Endothelial cell (in vitro differentiated cells): ENCODE measurements at regions not wholly inside any gene's neighbourhood (a gene's known extent, or its start where the extent isn't known, plus 50 kb on each side); places are given as distances from the start of the nearest gene placed in this dataset.

ENCODE experiments used
- DNase-seq: peaks from one replicate; pipeline ENCODE4 v3.0.0; 2021; ENCODE audit warnings: low spot score
- H3K27ac Mint-ChIP-seq: one replicate; pipeline ENCODE4 v1.8.0; 2021; ENCODE audit warnings: mixed read lengths, inconsistent platforms; ENCODE audit not compliant: unreplicated experiment
- H3K27me3 Mint-ChIP-seq: one replicate; pipeline ENCODE4 v1.8.0; 2021; ENCODE audit warnings: mild to moderate bottlenecking, moderate library complexity, mixed read lengths, inconsistent platforms; ENCODE audit not compliant: unreplicated experiment
- H3K36me3 Mint-ChIP-seq: one replicate; pipeline ENCODE4 v1.8.0; 2021; ENCODE audit warnings: mild to moderate bottlenecking, low read depth, mixed read lengths, inconsistent platforms; ENCODE audit not compliant: unreplicated experiment
- H3K4me1 Mint-ChIP-seq: one replicate; pipeline ENCODE4 v1.8.0; 2021; ENCODE audit warnings: mild to moderate bottlenecking, mixed read lengths, inconsistent platforms; ENCODE audit not compliant: unreplicated experiment
- H3K4me3 Mint-ChIP-seq: one replicate; pipeline ENCODE4 v1.8.0; 2021; ENCODE audit warnings: mild to moderate bottlenecking, mixed read lengths, inconsistent platforms; ENCODE audit not compliant: unreplicated experiment
- H3K9me3 Mint-ChIP-seq: one replicate; pipeline ENCODE4 v1.8.0; 2021; ENCODE audit warnings: mixed read lengths, inconsistent platforms; ENCODE audit not compliant: unreplicated experiment
- TF ChIP-seq, protein P1 (sequence below): fragments of 200-600 bp; sonication (generic); IDR thresholded peaks from one replicate; pipeline ENCODE4 v1.5.0; 2021; ENCODE audit warnings: antibody characterized with exemption; ENCODE audit not compliant: unreplicated experiment

DNA sequence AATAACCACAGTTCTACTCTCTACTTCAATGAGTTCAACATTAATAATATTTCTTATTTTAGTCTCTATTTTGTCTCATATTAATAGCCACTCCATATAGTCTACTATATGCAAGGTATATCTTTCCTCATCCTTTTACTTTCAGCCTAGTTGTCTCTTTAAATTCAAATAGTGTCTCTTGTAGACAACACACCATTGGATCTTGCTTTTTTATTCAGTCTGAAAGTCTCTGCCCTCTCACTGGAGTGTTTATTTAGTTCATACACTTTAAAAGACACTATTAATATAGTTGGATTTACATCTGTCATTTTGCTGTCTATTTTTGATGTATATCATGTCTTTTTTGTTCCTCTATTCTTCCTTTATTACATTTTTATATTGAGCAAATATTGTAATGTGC is 103.5 kb downstream of the RFPL4B start:
- Mint-ChIP-seq H3K36me3 (no peaks in the 10 kb centered on the region), H3K27ac (no peak overlapping the region), H3K27me3 (no peaks in the 10 kb centered on the region), H3K4me1 (no peaks in the 10 kb centered on the region), H3K4me3 (no peak overlapping the region), H3K9me3 (no peaks in the 10 kb centered on the region)
- DNase-seq, result no peak
- TF ChIP-seq, protein P1, sequence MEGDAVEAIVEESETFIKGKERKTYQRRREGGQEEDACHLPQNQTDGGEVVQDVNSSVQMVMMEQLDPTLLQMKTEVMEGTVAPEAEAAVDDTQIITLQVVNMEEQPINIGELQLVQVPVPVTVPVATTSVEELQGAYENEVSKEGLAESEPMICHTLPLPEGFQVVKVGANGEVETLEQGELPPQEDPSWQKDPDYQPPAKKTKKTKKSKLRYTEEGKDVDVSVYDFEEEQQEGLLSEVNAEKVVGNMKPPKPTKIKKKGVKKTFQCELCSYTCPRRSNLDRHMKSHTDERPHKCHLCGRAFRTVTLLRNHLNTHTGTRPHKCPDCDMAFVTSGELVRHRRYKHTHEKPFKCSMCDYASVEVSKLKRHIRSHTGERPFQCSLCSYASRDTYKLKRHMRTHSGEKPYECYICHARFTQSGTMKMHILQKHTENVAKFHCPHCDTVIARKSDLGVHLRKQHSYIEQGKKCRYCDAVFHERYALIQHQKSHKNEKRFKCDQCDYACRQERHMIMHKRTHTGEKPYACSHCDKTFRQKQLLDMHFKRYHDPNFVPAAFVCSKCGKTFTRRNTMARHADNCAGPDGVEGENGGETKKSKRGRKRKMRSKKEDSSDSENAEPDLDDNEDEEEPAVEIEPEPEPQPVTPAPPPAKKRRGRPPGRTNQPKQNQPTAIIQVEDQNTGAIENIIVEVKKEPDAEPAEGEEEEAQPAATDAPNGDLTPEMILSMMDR, result no peak

DNA sequence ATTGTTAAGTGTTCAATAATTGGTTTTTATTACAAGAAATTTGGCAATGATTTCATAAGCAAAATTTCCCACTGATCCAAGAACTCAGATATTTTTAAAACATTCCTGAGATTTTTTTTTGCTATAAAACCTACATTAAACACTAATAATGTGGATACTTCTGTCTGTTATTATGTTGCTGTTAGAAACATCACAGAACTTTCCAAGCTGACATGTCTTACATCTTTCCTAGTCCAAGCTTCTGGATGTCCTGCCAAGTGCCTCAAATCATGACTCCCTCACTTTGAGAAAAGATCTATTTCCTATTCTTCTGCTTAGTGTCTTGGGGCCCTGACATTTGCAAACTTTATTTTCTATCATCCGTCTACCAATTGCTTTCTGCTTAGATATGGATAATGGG is 110.8 kb downstream of the RFPL4B start:
- no peaks in the 10 kb centered on the region for H3K9me3 Mint-ChIP-seq
- H3K27me3 Mint-ChIP-seq, result no peaks in the 10 kb centered on the region
- no peaks in the 10 kb centered on the region for H3K36me3 Mint-ChIP-seq
- DNase-seq, result no peak
- no peak overlapping the region for H3K4me3 Mint-ChIP-seq
- H3K4me1 Mint-ChIP-seq, result no peaks in the 10 kb centered on the region
- H3K27ac Mint-ChIP-seq, result no peak overlapping the region
- TF ChIP-seq, protein P1, result no peak

DNA sequence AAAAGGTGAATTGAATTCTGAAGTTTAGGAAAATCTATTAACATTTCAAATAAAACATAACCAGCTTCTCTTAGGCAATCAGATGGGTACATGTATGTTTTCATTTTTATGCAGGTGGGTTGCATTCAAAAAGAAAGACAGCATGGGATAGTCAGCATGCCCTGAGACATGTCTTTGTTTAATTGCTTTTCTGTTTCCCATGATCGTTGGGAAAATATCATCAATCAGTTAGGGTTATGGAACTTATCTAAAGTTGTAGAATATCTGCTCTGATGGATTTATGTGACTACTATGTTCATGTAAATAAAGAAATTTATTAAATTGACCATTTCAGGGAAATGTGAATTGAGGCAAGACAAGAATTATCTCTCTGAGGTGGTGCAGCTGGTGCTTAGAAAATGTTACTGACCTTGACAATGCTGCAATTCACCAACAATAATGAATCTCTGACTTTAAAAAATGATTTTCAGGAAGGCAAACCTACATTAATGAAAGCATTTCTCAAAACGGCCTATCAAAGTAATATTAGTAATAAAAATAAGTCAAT is 112.7 kb downstream of the RFPL4B start:
- no peaks in the 10 kb centered on the region for H3K4me1 Mint-ChIP-seq
- TF ChIP-seq, protein P1, result no peak
- no peak for DNase-seq
- no peaks in the 10 kb centered on the region for H3K9me3 Mint-ChIP-seq
- H3K36me3 Mint-ChIP-seq, result no peaks in the 10 kb centered on the region
- no peaks in the 10 kb centered on the region for H3K27me3 Mint-ChIP-seq
- no peak overlapping the region for H3K27ac Mint-ChIP-seq
- no peak overlapping the region for H3K4me3 Mint-ChIP-seq

DNA sequence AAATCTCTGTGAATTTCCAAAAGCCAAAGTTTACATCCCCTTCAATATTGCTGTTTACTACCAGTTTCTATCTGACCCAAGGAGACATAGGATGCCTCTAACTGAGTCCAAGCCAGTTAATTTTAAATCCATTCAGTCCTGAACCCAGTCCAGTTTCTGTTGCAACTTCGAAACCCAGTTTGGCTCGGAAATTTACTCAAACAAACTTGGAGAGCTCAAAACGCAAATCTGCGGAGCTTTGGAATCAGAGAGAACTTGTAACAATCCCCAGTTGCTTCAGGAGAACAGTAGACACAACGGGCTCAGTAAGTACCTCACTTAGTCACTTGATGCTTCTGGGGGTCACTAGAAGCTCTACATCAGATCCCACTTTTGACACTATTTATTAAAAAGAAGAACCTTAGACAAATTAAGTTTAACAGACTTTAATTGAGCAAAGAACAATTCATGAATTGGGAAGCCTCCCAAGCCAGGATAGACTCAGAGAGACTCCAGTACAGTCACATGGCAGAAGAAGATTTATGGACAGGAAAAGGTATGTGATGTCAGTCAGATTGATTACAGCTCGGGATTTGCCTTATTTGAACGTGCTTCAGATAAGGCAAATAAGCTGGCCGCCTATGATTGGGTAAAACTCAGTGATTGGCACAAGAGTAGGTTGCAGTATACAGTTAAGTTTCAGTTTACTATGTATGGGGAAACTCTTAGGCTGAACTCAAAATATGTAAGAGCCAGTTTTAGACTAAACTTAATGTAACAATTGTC is 118.0 kb downstream of the RFPL4B start:
- Mint-ChIP-seq H3K36me3 (no peaks in the 10 kb centered on the region), H3K9me3 (no peaks in the 10 kb centered on the region), H3K27ac (no peak overlapping the region), H3K4me1 (no peaks in the 10 kb centered on the region), H3K4me3 (no peak overlapping the region), H3K27me3 (no peaks in the 10 kb centered on the region)
- no peak for DNase-seq
- TF ChIP-seq, protein P1, result no peak

DNA sequence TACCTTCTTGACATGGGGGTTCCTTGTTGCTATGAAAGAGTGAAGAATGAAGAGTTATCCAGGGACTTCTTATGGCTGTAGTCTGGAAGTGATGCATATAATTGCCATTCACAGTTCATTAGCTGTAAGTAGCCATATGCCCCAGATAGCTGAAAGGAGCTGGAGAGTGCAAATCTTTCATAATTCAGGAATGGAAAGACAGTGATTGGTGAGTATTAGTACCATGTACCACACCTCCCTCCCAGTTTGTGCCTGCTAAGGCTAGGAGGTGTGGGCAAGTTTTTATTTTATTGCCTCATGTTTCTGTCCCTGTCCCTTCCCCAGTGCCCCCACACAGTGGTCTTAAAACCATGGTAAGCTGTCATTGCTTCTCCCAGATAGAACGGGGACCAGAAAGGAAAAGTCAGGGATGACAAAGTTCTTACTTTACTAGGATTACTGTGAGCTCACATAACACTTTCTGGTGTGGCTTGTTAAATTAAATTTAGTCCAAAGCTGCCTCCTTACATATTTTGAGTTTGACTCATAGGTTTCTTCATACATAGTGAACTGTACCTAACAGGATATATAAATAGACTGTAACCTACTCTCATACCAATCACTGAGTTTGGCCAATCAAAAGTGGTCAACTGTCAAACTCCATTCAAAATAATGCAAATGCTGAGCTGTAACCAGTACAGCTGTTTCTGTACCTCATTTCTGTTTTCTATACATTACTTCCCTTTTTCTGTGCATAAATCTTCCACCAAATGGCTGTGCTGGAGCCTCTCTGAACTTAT is 119.4 kb downstream of the RFPL4B start:
- Mint-ChIP-seq H3K27ac (no peak overlapping the region), H3K27me3 (no peaks in the 10 kb centered on the region), H3K4me1 (no peaks in the 10 kb centered on the region), H3K36me3 (no peaks in the 10 kb centered on the region), H3K4me3 (no peak overlapping the region), H3K9me3 (no peaks in the 10 kb centered on the region)
- TF ChIP-seq, protein P1, result no peak
- no peak for DNase-seq
